GM12878 (cell line): ENCODE measurements at regions not wholly inside any gene's neighbourhood (a gene's known extent, or its start where the extent isn't known, plus 50 kb on each side); places are given as distances from the start of the nearest gene placed in this dataset.

ENCODE experiments used
- CHD2 ChIP-seq: IDR thresholded peaks from 2 replicates; pipeline ENCODE4 v1.6.1; 2011; ENCODE audit warnings: low read depth, low read length, improper control_type of control experiment, borderline replicate concordance
- MYC ChIP-seq: IDR thresholded peaks from 2 replicates; pipeline ENCODE4 v1.6.1; 2011; ENCODE audit warnings: mild to moderate bottlenecking, low read length, moderate library complexity, inconsistent platforms; ENCODE audit not compliant: insufficient read depth, insufficient replicate concordance, insufficient read length, severe bottlenecking
- POLR2A ChIP-seq: IDR thresholded peaks from 2 replicates; pipeline ENCODE4 v1.6.1; 2011; ENCODE audit warnings: low read depth, mild to moderate bottlenecking, low read length
- RBBP5 ChIP-seq: fragments of 200-600 bp; sonication (generic); conservative IDR thresholded peaks from 2 replicates; pipeline ENCODE4 v1.6.1; 2016
- TCF12 ChIP-seq: IDR thresholded peaks from 2 replicates; pipeline ENCODE4 v1.6.1; 2011; ENCODE audit warnings: low read depth, mild to moderate bottlenecking, low read length
- TF ChIP-seq, protein P1 (sequence below), 3 experiments: IDR thresholded peaks in 2 of 3; conservative IDR thresholded peaks in 1 of 3; 2 replicates each; pipeline ENCODE4 v1.5.1; 2011; ENCODE audit warnings: low read depth in 3 of 3, low read length in 3 of 3, mild to moderate bottlenecking in 3 of 3, control low read depth in 2 of 3, moderate library complexity in 2 of 3, inconsistent platforms in 1 of 3, mixed read lengths in 1 of 3; ENCODE audit not compliant: control insufficient read depth in 2 of 3, insufficient read depth in 1 of 3; ENCODE audit errors: extremely low read depth in 1 of 3
- TF ChIP-seq, protein P2 (sequence below): IDR thresholded peaks from 2 replicates; pipeline ENCODE4 v1.6.1; 2012; ENCODE audit warnings: low read length, inconsistent platforms
- TF ChIP-seq, protein P3 (sequence below): IDR thresholded peaks from 2 replicates; pipeline ENCODE4 v1.6.1; 2011; ENCODE audit warnings: borderline replicate concordance, low read depth, mild to moderate bottlenecking, moderate library complexity, low read length; ENCODE audit not compliant: insufficient read depth, poor library complexity, severe bottlenecking

DNA sequence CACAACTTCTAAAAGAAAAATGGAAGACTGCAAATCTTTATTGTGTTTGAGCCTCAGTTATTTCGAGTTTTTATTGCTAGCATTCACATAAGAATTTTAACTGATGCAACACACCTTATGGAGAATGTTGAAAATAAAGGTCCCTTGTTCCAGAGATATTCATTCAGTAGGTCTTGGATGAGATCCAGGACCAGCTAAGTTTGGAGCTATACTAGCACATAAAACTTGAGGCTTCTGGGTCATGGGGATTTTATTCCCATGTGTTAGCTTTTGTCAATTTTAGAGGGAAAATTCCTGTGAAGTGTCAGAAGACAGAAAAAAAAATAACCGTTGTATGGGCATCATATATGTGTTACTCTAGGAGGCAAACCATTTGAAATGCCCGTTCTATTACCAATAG lies 693.2 kb upstream of the MIS18BP1 start:
- TF ChIP-seq, protein P1, sequence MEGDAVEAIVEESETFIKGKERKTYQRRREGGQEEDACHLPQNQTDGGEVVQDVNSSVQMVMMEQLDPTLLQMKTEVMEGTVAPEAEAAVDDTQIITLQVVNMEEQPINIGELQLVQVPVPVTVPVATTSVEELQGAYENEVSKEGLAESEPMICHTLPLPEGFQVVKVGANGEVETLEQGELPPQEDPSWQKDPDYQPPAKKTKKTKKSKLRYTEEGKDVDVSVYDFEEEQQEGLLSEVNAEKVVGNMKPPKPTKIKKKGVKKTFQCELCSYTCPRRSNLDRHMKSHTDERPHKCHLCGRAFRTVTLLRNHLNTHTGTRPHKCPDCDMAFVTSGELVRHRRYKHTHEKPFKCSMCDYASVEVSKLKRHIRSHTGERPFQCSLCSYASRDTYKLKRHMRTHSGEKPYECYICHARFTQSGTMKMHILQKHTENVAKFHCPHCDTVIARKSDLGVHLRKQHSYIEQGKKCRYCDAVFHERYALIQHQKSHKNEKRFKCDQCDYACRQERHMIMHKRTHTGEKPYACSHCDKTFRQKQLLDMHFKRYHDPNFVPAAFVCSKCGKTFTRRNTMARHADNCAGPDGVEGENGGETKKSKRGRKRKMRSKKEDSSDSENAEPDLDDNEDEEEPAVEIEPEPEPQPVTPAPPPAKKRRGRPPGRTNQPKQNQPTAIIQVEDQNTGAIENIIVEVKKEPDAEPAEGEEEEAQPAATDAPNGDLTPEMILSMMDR (IDR thresholded peaks at IDR 0.05 in 2 of 3, conservative IDR thresholded peaks at IDR 0.05 in 1 of 3; ENCODE audit: control insufficient read depth in 2 of 3, extremely low read depth in 1 of 3, insufficient read depth in 1 of 3, low read depth in 3 of 3, low read length in 3 of 3), result no peak
- TF ChIP-seq POLR2A (no peak), CHD2 (no peak), MYC (no peak), TCF12 (no peak), RBBP5 (no peak)
- TF ChIP-seq, protein P2, sequence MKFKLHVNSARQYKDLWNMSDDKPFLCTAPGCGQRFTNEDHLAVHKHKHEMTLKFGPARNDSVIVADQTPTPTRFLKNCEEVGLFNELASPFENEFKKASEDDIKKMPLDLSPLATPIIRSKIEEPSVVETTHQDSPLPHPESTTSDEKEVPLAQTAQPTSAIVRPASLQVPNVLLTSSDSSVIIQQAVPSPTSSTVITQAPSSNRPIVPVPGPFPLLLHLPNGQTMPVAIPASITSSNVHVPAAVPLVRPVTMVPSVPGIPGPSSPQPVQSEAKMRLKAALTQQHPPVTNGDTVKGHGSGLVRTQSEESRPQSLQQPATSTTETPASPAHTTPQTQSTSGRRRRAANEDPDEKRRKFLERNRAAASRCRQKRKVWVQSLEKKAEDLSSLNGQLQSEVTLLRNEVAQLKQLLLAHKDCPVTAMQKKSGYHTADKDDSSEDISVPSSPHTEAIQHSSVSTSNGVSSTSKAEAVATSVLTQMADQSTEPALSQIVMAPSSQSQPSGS, result no peak
- TF ChIP-seq, protein P3, sequence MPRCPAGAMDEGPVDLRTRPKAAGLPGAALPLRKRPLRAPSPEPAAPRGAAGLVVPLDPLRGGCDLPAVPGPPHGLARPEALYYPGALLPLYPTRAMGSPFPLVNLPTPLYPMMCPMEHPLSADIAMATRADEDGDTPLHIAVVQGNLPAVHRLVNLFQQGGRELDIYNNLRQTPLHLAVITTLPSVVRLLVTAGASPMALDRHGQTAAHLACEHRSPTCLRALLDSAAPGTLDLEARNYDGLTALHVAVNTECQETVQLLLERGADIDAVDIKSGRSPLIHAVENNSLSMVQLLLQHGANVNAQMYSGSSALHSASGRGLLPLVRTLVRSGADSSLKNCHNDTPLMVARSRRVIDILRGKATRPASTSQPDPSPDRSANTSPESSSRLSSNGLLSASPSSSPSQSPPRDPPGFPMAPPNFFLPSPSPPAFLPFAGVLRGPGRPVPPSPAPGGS, result no peak
